LNCAP (cell line): ENCODE measurements at regions not wholly inside any gene's neighbourhood (a gene's known extent, or its start where the extent isn't known, plus 50 kb on each side); places are given as distances from the start of the nearest gene placed in this dataset.

ENCODE experiments used
- TF ChIP-seq, protein P1 (sequence below): fragments of 450-650 bp; IDR thresholded peaks from 2 replicates; pipeline ENCODE4 v1.5.1; 2017; ENCODE audit warnings: mild to moderate bottlenecking

DNA sequence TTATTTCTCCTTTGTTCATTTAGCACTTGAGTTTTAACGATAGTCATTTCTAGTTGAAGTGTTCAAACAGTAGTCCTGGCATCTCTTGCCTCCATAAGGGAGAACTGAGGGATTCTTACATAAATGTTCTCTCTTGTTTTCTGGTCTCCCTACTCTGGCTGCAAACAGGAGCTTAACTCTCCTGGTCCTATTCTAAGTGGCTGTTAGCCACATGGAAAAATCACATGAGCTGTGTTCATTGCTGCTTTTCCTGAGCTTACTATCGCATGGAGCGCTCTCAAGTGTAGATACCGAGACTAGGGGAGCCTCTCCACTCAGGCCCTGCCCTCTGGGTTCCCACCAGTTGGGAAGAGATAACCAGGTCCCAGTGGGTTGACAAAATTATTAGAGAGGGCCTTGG, 403.1 kb upstream of the TPM1 start:
- TF ChIP-seq, protein P1, sequence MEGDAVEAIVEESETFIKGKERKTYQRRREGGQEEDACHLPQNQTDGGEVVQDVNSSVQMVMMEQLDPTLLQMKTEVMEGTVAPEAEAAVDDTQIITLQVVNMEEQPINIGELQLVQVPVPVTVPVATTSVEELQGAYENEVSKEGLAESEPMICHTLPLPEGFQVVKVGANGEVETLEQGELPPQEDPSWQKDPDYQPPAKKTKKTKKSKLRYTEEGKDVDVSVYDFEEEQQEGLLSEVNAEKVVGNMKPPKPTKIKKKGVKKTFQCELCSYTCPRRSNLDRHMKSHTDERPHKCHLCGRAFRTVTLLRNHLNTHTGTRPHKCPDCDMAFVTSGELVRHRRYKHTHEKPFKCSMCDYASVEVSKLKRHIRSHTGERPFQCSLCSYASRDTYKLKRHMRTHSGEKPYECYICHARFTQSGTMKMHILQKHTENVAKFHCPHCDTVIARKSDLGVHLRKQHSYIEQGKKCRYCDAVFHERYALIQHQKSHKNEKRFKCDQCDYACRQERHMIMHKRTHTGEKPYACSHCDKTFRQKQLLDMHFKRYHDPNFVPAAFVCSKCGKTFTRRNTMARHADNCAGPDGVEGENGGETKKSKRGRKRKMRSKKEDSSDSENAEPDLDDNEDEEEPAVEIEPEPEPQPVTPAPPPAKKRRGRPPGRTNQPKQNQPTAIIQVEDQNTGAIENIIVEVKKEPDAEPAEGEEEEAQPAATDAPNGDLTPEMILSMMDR = no peak

DNA sequence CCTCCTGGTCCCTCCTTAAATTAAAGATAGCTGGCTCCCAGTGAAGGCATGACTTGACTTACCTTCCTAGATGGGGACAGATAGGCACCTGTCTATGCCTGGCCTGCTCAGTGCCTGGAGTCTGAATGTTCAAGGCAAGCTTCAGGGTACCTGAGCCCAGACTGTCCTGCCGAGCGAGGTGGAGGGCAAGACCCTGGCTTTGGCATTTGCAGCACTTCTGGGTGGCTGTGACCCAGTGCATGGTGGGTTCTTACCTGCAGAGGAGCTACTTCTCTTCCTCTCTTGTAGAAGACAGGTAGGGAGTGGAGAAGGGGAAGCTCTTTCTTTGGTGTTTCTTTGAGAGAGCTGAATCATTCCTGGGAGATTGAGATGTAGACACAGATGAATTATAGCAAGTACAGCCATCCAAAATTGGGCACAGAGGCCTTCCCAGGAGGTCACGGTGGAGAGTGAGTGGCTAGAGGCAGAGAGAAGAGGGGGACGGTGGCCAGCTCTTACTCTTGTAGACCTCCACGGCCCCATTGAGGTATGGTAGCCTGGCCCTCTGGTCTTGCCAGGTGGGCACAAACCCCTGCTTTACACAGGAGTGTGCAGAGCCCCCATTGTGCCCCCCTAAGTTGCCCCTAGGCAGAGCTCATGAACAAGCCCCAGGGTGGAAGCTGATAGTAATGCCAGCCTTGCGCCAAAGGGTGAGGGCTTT, 402.5 kb upstream of the TPM1 start:
- TF ChIP-seq, protein P1 = no peak

DNA sequence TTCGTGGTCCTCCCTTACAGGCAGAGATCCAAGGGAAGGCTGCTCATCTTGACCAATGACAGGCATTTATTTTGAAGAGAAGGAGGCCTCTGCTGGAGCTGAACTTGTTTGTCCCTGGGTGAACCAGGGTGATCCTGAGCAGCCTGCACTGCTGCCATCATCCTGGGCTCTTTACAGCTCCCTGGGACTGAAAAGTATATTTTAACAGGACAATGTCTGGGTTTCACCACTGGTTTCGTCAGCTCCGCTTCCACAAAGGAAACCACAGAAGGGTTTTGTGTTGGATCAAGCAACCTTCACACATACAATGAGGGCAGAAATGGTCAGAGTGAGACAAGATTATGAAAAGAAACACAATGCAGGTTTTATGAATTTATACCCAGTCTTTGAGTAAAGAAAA, 400.7 kb upstream of the TPM1 start:
- TF ChIP-seq, protein P1 = no peak

DNA sequence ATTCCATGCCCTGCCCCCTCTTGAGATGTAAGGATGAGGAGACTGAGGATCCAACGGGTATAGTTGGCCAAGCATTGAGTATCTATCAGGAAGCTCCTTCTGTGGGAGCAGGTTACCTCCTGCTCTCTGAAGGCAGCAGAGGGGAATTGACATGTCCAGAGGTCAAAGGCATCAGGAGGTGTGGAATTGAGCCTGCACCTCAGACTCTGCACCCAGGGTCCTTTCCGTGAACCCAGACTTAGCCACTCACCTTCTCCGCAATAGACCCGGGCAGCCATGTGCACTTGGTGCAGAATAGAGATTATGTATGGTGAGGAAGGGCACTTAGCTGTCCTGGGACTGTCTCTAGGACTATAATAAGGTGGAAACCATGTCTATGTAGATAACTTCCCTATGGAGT, 399.0 kb upstream of the TPM1 start:
- TF ChIP-seq, protein P1 = no peak

DNA sequence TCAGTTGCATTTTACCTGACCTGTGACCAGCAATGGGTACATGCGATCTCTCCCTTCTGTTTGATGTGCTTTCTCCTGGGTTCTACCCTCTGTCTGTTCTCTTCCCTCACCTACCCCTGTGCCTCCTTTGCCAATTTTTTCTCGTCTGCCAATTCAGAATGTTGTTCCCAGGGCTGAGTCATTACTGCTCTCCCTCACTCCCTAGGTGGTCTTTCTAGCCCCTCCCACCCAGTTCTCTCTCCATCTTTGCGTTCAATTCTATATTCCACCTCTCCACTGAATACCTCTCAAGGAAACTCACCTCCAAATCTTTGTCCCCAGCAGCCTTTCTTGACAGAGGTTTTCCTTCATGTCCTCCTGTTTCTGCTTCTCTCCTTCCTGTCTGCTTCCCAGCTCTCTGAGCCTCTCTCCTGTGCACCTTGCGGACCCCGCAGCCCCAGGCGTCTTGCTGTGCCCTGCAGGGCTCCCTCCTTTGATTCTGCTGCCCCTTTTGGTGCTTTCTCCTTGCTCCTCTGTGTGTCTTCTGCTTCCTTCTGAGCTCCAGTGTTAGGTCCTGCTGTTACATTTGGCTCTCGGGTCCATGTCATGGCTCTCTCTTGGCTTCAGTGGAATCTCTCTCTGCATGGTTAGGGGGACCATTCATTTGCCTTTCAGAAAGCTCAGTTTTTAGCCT, 398.2 kb upstream of the TPM1 start:
- TF ChIP-seq, protein P1 = no peak

DNA sequence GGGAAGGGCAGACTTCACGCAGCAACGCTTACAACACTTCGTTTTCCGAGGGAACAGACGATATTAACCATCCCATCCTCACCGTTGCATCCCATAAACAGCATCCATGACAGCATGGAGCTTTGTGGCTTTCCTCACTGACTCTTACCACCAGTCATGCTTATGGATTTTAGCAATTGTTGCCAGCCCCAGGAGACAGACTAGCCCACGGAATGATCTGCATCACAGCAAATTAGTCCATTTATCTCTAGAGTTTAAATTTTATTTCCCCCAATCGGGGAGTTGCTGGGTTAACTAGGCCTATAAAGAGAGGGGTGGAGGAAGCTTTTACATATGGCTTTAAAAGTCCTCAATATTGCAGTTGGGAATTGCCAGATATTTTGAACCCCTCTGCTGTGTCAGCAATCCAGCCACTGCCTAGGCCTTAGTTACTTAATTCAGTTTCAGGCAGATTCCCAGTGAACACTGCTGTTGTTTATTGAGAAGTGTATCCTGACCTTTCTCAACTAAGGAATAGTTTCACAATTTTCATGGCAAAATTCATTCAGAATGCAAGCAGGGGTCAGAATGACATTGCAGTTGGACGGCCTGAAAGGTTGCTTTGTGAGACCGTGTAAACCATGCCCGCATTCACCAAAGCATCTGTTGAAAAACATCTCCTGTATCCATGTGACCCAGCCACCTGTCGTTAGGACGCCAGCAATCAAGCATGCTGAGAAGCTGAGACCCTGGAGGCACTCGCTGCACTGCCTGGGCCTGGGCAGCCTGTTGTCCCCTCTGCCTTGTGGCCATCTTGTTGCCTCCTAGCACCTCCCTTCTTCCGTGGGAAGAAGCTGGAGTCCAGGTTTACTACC, 397.4 kb upstream of the TPM1 start:
- TF ChIP-seq, protein P1 = no peak

DNA sequence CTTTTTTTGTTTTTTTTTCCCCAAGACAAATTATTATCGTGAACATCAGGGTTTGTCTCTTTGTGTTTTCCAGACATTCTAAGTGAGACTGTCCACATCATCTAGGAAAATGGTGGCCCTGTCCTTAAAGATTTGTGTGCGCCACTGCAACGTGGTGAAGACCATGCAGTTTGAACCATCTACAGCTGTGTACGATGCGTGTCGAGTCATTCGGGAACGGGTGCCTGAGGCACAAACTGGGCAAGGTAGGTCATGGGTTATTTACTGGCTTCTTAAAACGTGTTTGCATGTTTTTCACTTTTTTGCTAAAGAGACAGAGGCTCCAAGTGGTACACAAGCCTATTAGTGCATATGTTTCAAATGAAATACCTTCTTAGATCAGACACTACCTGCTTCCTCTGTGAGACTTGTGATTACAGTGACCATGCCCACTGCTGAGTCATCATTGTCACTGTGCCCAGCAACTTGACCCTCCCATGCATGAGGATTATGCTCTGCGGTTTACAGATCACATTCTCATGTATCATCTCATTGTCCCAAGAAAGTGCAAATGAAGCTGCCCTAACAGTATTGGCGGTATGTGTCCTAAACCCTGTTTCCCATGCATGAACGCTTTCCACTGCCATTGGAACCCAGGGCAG, 395.2 kb upstream of the TPM1 start:
- TF ChIP-seq, protein P1 = no peak
